HG02623 (cell line): ENCODE measurements at regions not wholly inside any gene's neighbourhood (a gene's known extent, or its start where the extent isn't known, plus 50 kb on each side); places are given as distances from the start of the nearest gene placed in this dataset.

Experiments
- ATAC-seq: cut with Tn5 transposase; IDR thresholded peaks from one replicate; pipeline ENCODE4 v1.9.1; 2021; ENCODE audit warnings: moderate library complexity; ENCODE audit not compliant: unreplicated experiment

DNA sequence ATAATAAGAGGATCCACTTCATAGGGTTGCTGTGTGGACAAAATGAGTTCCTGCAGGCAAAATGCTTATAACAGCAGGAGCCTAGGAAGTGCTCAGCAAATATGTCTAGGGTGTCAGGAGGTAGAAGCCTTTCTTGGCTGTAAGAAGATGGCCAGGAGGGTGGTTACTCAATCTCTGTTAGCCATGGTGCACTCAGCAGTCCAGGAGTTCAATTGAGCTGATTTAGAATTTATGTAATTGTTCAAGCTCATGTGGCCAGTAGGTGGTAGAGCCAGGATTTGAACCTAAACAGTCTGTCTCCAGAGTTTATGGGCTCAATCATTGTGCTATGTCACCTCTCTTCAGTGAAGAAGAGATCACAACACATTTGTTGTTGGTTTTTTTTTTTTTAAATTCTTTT is 381.2 kb downstream of the KIF4B start:
- no peak for ATAC-seq

- ATAC-seq: no peak
Observed at GRCh38 chr5:155402927-155403640, 389.5 kb downstream of the KIF4B start.

DNA sequence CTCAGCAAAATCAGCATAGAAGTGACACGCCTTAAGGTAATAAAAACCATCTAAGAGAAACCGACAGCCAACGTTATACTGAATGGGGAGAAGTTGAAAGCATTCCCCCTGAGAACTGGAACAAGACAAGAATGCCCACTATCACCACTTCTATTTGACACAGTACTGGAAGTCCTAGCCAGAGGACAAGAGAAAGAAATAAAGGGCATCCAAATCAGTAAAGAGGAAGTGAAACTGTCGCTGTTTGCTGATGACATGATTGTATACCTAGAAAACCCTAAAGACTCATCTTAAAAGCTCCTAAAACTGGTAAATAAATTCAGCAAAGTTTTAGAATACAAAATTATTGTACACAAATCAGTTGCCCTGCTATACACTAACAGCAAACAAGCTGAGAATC is 393.3 kb downstream of the KIF4B start:
- no peak for ATAC-seq

- no peak for ATAC-seq
Observed at GRCh38 chr5:155408465-155408864, 394.9 kb downstream of the KIF4B start.

DNA sequence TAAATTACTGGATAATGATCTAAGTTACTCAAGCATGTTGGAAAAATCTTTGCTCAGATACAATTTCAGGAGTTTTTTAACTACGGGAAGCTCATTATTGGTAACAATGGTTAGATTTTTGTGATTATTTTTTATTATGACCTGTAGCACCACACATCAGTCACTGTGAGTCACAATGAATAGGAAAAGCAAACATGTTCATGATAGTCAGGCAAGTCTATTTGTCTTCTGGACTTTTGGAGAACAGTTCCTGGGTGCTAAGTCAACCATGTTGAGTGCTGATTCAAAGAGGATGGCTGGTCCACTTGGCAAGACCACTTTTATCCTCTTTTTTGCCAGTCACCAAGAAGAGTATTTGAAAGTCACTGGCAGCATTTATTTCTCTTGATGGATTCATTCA is 403.2 kb downstream of the KIF4B start:
- ATAC-seq: no peak

DNA sequence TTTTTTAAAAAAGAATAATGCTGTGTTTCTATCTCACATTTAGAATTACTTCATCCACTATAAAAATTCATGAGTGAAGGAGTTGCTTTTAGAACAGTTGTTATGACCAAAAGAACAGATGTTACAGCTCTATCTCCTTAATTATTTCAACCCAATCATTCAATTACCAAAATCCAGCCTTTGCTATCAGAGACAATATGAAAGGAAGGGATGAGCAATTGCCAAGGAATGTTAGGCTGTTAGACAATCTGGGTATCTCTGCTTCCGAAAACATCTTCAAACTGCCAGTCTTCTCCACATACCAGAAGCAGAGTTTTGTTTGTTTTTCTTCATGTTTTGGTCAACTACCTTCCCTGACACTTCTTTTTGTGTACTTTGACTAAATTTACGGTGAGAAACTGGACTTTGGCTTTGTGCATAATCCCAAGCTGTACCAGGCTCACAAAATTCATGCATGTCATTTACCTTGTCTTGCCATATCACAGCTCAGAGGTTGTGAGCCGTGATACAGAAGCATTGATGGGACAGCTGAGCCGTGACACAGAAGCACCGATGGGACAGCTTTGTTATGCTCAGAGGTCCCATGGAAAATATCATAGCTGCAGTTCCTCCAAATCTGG is 405.5 kb downstream of the KIF4B start:
- no peak for ATAC-seq

DNA sequence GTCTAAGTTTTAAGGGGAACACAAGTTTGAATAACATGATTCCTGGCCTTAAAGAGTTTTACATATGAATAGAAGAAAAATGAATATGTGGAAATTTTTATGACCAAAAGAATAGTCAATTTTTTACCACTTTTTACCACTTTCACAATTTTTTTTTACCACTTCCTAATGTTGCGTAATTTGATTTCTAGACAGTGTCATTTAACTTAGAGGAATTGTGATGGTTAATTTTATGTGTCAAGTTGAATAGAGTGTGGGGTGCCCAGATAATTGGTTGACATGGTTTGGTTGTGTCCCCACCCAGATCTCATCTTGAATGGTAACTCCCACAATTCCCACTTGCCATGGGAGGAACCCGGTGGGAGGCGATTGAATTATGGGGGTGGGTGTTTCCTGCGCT is 416.6 kb downstream of the KIF4B start:
- ATAC-seq: no peak

DNA sequence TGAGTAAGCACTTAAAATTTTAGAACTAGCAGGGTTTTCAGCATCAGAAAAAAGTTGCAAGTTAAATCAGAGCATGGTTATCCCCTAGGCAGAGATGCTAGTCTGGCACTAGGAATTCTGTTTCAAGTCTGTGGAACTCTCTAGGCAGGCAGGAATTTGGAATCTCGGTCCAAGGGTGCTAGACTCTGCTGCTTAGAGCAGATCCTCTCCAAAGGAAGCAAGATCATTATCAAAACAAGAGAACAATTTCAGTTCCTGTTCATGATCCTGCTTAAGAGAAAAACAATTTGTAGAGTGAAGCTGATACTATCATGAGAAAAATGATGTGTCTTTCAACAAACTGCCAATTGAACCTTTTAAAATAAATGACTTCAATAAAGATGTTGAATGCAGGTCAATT is 420.7 kb downstream of the KIF4B start:
- ATAC-seq: no peak

DNA sequence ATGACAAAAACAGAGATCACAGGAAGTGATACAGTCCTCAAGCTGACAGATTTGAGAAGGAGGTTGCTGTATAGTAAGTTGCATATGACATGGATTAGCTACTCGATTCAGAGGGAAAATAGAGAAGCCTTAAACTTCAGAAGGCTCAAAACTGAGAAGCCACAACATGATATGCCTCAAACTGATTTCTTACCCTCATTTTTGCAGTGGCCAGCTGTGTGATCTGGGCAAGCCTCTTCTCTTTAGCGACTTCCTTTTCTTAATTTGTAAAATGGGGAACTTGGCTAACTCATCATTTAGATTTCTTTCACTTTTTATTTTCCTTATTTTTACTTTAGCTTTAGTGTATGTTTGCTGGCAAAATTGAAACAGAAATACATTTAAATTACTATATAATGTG is 421.1 kb downstream of the KIF4B start:
- ATAC-seq: no peak

DNA sequence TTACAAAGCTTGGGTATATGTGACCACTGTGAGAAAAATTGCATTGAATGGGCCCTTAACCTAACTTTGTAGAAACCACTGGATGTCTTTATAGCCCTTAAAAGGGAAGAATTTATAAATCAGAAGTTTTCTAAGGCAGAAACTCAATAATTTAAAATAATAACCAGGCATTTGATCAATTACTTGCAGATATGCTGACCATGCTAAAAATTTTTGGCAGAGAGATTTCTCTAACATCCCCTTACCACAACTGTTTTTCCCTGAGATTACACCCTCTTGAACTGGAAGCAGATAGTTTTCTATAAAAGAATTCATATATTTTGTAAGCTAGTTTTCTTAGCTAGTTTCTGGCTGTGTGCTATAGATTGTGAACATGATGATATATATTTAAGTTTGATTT is 428.3 kb downstream of the KIF4B start:
- ATAC-seq: no peak

- no peak for ATAC-seq
Observed at GRCh38 chr5:155451106-155451505, 437.6 kb downstream of the KIF4B start.

- ATAC-seq: no peak
Observed at GRCh38 chr5:155455791-155456514, 442.4 kb downstream of the KIF4B start.

DNA sequence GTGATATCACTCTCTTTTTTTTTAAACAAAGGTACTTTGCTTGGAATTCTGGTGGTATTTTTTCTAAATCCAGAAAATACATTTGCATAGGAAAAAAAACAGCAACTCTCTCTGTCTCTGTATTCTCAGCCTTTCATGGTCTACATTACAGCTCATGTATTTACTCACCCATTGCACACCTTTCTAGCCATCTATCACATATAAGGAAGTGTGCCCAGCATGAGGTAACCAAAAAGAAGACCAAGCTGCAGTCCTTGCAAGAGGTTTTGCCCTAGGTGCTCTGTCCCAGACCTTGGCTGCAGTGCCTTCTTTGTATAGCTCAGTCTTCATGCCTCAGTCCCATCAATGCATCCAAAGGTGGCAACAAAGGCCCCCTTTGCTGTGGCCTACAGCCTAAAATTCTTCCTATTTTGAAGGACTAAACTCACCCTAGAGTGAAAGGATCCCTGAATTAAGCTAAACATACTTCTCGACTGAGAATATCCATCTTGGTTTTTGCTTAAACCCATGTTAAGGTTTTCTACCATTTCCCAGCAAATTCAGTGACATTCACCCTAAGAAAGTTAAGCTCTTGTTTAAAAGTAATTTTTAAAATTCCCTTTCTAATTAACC is 446.4 kb downstream of the KIF4B start:
- no peak for ATAC-seq

GRCh38 chr5:155460501-155460931 is 447.0 kb downstream of the KIF4B start:
- ATAC-seq: no peak

GRCh38 chr5:155461304-155461703 is 447.7 kb downstream of the KIF4B start:
- ATAC-seq: no peak

DNA sequence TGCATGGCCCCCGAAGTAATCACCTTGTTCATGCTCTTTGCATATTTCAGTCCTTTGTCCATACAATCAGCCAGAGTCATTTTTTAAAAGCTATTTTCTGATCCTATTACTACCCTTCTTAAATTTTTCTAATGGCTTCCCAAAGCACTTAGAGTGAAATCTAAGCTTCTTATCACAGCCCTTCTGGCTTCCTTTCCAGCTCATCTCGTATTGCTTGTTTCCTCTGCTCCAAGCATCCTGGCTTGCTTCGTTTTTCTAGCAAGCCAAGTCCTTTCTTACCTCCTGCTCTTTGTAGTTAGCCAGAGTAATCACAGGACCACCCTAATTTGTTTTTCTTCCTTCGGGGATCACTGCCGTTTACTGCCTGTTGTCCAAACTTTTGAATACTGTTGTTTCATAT is 453.3 kb downstream of the KIF4B start:
- no peak for ATAC-seq

- no peak for ATAC-seq
Observed at GRCh38 chr5:155471027-155471426, 457.5 kb downstream of the KIF4B start.

DNA sequence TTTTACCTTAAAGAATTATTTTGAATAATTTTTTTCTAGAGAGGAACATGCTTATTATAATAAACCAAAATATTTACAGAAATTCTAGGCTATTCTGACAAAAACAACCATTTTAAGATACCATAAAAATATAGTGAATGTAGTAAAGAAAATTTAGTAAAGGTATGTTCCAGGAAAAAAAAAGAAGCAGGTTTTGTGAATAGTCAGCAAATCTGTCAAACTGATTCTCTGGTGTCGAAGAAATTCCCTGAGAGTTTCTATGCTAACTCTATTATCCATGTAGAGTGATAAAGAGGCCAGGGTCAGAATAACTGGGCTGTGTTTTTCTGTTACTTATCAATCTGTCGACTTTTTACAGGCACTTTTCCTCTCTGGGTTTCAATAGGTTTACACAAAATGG is 459.2 kb downstream of the KIF4B start:
- no peak for ATAC-seq

DNA sequence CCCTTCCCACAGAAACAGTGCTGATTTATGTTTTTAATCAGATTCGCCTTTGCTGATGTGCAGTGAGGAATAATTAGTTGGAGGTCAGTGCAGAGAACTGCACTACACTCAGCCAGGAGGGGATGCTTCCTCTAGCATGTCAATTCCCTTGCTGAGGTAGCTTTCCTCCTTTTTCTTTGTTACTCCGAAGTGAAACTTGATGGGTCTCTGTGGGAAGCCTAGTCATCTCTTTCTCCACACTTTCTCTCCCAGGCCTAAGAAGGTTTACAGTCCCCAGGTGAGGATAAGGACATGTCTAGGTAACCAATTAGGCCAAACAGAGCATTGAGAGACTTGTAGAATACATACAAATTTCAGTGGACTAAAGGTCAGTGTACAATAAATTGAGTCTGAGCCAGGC is 461.8 kb downstream of the KIF4B start:
- no peak for ATAC-seq

DNA sequence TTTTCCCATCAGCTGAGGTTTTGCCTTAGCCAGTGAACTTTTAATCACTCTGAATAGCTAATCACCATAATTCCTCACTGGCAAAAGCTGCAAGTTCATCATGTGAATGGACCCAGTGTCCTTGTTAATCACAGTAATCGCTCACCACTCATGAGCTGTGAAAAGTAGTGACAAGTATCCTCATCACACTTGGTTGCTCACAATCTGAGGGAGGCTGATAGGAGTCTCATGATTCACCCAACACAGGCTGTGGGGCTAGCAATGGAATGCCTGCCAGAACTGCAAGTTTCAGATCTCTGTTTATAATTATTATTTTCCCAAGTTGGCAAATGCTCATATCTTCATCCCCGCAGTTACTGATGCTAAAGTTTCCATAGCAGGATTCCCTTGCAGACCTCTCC is 467.2 kb downstream of the KIF4B start:
- no peak for ATAC-seq

DNA sequence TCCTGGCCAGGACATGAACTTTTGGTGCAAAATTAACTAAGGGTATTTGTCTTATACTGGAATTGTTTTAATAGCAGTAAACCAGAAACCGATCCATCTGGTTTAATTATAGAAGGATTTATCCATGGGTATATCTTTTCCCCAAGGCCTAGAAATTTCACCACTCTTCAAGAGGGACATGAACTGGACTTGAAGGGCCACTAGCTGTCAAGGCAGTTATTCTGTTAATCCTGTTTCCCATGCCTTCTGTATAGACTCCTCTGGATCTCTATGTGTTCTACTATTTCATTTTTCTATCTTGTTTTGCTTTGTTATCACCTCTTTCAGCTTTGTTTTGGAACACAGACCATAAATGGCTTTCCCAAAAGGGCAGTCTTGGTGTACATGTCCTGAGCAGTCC is 467.6 kb downstream of the KIF4B start:
- no peak for ATAC-seq

- ATAC-seq: no peak
Observed at GRCh38 chr5:155482428-155482827, 468.9 kb downstream of the KIF4B start.
